GM19099 (cell line): ENCODE measurements at regions not wholly inside any gene's neighbourhood (a gene's known extent, or its start where the extent isn't known, plus 50 kb on each side); places are given as distances from the start of the nearest gene placed in this dataset.

Experiments used
- POLR2A ChIP-seq: IDR thresholded peaks from 3 replicates; pipeline ENCODE4 v1.6.1; 2011; ENCODE audit warnings: low read depth; ENCODE audit not compliant: insufficient read length; ENCODE audit errors: extremely low read depth

DNA sequence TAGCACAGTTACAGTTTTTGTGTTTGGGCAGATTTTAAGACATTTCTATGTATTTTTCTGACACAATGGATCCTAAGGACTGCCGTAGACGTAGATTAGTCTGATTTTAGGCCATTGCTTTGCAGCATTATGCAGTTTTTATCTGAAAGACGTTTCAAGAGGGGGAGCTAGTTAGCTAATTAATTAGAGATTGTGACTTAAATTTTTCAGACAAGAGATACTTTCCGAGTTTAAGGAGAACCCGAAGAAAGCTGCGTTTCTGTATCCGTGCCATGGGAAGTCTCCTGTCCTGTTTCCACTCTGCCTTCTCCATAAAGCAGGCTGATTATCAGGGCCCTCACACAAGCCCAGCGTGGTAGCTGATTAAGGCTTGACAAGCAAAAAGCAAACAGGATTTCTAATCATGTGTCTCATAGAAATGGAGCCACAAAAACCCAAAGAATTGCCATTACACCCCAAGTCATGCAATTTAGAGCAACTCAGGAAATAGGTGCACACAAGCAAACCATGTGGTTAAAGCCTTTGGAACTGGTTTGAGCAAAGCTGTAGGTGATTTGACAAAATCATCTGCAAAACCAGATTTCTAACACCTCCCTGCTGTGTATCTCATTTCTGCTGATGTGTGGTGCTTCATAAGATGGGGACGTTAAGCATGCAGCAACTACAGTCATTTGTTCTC is 808.1 kb downstream of the RNF144A start:
- TF ChIP-seq POLR2A: no peak

DNA sequence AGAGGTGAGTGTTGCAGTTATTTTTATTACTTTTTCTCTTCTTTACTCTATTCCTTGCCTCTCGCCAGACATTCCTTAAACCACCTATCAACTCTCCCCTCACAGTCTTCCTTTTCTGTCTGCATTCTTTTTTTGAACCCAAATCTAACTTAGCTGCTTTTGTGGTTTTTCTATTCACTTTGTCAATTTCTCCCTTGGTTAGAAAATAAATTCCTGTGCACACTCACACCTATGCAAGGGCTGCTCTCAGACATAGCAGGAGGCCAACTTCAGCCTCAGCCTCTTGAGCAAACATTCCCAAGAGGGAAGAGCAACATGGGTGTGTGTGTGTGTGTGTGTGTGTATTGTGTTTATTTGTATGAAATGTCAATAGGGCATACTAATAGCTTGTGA is 808.6 kb downstream of the RNF144A start:
- no peak for TF ChIP-seq POLR2A

DNA sequence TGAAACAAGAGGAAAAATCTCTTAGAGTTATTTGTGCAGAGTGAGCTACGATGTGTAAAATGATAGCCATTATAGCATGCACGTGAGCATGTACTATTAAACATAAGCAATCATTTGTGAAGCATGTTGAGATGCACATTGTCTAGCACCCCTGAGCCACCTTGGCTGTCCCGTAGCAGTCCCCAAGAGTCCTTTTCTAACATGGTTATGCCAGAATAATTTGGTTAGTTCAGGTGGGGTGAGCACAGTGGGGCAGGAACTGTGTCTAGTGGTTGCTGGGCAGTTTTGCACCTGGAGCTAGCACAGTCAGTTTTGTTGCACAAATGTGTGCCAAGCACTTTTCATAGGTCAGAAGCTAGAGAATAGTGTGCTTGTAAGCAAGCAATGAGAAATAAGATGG is 809.8 kb downstream of the RNF144A start:
- no peak for TF ChIP-seq POLR2A

DNA sequence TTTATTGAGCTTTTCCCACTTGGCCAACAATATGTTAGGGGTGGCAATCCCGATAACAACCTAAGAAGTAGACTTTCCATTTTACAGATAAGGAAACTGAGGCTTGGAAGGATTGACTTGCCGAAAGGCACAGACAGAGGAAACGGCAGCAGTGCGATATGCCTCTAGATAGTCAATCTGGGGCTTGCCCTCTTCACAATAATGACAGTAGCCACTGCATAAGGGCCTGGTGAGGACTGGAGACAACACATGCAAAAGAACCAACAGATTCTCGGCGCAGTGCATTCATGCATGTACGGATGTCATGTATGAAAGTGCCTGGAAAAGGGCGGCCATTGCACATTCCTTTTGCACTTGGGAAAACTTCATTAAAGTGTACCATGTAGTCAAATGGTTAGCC is 811.2 kb downstream of the RNF144A start:
- TF ChIP-seq POLR2A: no peak

DNA sequence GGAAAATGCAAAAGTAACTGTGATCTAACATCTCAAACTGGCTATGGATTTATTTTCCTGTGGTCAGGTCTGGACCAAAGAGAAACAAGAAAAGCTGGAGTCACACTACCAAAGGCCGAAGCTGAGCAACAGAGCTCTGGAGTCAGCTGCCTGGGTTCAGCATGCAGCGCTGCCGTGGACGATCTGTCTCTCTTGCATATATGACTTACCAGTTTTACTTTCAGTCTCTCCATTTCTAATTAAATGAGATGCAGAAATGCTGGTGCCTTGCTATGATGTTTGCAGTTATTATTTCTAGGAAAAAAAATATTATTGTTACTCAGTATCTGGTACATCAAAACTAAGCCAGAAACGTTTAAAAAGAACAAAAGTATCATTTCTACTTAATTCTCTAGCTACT is 813.2 kb downstream of the RNF144A start:
- no peak for TF ChIP-seq POLR2A

DNA sequence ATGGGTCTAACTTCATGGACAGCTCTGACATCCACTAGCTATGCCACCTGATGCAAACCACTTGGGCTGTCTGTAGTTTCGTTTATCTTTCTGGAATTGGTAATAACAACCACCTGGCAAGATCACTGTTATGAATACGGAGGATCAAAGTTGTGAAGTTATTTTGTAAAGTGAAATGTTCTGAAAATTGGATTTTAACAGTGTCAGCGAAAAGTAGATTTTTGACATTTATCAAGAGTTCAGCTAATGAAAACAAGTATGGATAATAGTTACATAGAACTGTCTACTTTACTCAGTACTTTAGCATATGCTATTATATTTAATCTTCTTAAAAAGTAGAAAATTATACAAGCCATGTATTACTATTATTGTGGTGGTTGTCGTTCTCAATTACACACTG is 813.8 kb downstream of the RNF144A start:
- no peak for TF ChIP-seq POLR2A

DNA sequence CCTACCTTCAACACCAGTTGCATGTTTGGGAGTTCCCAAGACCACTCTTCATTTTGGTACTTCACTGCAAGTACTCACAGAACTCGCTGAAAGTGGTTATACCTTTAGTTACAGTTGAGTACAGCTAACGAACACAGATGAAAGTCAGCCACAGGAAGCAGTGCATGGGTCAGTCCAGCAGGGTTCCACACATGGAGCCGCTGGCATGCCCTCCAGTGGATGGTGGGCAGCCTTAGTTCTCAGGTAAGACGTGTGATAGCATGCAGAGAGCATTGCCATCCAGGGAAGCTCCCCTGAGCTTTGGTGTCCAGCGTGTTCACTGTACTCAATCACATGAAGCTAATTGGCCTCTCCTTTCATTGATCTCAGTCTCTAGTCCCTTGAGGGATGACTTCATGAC is 815.3 kb downstream of the RNF144A start:
- TF ChIP-seq POLR2A: no peak

DNA sequence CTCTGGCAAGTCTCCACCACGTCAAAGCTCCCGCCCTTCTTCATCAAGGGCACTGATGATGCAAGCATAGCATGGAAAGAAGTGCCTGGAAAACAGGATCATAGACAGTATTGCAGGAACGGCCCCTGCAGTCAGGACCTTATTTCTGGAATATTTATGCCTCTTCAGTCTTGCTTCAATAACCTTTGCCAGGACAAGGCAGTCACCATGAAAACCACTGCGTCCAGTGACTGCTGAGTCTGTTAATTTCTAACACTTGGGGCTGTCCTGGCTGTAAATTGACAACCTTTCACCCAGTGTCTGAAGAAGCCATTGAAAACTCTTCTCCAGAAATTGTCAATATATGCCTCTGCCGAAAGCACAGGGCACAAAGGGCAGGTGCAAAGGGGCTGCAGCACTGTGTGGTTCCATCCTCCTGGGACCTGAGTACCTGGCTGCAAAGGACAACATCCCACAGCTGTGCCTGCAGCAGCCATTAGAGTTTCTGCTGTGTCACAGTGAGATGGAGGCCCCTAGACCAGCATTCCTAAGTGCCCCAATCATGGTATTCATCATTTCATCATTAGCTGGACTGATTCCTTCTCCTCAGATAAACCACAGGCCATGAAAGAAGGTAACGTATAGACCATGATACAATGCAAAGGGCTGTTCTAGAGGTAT is 819.6 kb downstream of the RNF144A start:
- no peak for TF ChIP-seq POLR2A

DNA sequence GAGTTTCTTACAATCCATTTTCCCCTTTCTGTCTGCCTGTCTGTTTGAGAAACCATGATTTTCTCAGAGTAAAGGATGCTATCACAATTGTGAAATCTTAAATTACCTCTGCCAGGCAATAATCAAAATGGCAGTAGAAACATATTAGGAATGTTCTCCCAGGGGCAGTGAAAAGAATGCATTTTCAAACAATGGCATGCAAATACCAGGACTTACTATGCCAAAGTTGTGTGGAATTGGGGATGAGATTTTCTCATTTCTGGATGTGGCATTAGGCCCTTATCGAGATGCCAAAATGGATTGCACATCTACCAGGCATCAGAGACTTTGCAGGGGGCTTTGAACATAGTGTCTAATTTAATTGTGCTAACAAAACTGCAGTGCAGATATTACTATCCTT is 821.4 kb downstream of the RNF144A start:
- TF ChIP-seq POLR2A: no peak

DNA sequence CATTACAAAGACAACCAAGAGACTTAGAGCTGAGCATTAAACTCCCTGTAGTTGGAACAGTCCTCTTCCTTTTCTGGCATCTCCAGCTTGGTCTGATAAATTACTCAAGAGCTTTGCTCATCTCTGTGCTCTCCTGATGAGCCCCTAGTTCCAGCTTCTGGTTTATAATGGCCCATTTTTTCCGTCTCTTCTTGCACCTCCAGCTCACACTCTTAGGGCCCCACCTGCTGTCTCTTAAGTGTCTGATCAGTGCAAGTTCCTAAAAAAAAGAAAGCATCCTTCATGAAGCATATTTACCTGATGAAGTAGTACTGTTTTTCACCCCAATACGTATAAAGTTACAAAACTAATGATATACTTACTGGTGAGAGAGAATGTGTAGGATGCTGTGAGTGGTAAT is 822.9 kb downstream of the RNF144A start:
- TF ChIP-seq POLR2A: no peak

DNA sequence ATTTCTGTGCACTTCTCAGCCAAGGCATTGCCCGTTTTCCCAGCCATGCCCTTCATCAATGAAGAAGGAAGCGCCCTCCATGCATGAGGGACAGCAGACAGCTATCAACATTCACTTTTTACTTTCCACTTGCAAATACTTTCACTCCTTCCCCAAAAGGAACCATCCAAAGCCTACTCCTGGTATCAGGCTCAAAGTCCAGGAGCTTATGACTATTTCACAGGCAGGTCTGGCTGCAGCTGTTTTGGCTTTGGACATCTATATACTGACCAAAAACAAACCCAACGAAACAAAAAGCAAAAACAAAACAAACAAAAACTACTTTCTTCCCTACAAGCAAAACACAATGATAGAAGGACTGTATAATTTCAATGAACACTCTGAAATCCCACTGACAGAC is 825.1 kb downstream of the RNF144A start:
- no peak for TF ChIP-seq POLR2A

DNA sequence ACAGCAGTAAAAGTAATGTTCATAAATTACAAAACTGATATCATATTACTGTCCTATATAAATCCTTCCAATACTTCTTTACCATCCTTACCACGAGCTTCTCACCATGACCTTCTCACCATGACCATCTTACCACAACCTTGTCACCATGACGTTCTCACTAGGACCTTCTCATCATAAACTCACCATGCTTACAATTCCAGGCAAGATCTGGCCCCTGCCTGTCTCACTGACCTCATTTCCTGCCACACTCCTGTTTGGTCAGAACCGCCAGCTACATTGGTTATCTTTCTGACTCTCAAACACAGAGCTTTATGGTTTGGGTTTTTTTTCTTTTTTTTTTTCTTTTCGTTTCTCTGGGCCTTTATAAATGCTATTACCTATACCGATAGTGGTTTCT is 827.6 kb downstream of the RNF144A start:
- no peak for TF ChIP-seq POLR2A

DNA sequence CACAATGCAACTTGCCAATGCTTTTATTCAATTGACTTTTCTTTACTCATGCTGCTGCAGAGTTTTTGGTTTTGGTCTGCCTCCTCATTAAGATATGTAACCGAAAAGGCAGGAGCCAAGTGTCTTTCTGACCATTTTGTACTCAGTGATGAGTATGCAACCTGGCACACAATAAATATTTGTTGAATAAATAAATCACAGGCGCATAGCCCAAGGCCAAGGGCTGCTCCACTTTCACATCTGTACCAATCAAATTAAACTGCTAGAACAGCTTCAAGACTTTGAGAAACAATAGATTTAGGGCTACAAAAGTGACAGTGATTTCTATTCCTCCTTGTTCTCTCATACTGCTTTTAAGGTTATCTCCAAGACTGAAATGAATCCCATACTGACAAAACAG is 828.2 kb downstream of the RNF144A start:
- no peak for TF ChIP-seq POLR2A

DNA sequence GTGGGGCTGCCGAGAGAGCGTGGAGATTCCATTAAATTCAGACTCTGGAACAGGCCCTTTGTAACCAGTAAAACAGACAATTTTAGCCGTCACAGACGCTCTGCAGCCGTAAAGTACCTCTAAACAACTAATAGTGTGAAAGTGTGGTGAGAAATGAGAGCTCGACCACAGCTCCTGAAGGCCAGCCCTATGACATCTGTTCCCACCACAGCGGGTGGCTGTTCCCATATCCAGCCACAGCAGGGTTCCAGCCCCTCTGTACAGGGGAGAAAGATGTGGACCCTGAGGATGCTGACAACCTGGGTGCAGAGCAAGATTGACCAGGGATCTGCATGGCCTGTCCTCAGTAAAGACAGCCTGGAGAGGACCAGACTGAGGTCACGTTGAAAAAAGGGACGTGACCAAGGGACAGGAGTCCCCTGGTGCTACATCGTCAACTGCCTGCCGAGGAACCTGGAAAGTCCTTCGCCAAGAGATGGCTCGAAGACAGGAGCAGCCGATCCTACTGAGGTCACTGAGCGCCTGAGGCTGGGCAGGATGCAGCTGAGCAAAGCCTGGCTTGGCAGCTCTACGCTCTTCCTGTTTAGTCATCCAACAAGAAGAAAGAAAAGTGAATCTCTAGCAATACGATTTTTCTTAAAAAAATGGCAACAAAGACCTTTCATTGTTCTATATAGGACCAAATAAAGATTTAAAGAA is 831.7 kb downstream of the RNF144A start:
- TF ChIP-seq POLR2A: no peak

DNA sequence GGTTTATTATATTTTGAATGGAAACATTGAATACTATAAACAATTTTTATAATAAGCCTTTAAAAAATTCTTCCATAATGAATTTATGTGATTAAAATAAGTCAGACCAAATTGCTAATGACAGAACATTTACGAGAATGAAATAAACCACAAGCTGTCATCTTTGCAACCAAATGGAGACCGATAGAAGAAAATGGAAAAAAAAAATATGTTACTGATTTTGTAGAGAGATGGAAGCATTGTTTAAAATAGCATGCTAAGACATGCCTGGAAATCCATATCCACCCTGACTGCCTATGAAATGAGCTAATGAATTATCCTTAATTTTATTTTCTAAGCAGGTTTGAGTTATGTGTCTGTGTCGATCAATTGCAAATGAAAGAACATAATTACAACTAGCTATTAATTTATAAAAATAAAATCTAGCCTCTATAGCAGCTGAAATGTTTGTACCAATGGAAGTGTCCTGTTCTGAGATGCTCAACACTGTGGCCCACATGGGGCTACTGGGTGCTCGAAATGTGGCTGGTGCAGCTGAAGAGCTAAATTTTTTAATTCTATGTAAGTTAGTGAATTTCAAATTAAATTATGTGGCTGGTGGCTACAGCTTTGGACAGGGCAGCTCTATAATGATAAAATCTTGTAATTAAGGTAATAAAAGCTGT is 832.8 kb downstream of the RNF144A start:
- TF ChIP-seq POLR2A: no peak

DNA sequence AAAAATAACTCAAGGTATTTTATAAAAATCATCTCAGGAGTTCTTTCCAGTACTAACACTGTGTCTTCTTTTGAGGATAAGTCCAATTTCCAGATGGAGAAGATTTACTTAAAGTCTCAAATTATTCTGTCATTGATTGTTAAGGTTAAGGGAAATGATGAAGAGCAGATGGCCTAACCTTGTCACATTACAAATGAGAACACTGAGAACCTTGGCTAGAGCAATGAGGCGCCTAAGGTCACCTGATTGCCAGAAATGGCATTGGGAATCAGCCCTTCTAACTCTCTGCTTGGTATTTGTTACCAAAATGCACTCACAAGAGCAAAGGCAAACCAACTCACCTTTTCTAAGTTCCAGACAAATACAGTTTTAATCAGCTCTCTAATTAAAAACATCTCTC is 835.1 kb downstream of the RNF144A start:
- no peak for TF ChIP-seq POLR2A
